Colonic mucosa (tissue), 4 donors: ENCODE measurements at regions not wholly inside any gene's neighbourhood (a gene's known extent, or its start where the extent isn't known, plus 50 kb on each side); places are given as distances from the start of the nearest gene placed in this dataset.

Experiments used
- DNase-seq: peaks from one replicate; pipeline ENCODE4 v3.0.0-alpha.2; 2020
- H3K27ac ChIP-seq: fragments of 200-600 bp; one replicate; pipeline ENCODE4 v1.8.0; 2021
- H3K27me3 ChIP-seq: fragments of 200-600 bp; one replicate; pipeline ENCODE4 v1.8.0; 2021
- H3K36me3 ChIP-seq: fragments of 200-600 bp; one replicate; pipeline ENCODE4 v1.8.0; 2021
- H3K4me1 ChIP-seq: fragments of 200-600 bp; one replicate; pipeline ENCODE4 v1.8.0; 2021; ENCODE audit warnings: mild to moderate bottlenecking
- H3K4me3 ChIP-seq: fragments of 200-600 bp; one replicate; pipeline ENCODE4 v1.8.0; 2021
- H3K9ac ChIP-seq, 2 donors: one replicate each; pipeline ENCODE4 v1.7.0; 2013; ENCODE audit warnings: control low read depth in 2 of 2, low read depth in 2 of 2, low read length in 2 of 2
- H3K9me3 ChIP-seq: fragments of 200-600 bp; one replicate; pipeline ENCODE4 v1.8.0; 2021
- CTCF ChIP-seq: fragments of 200-600 bp; IDR thresholded peaks from one replicate; pipeline ENCODE4 v1.8.0; 2022; ENCODE audit warnings: antibody characterized with exemption, mild to moderate bottlenecking
- intact Hi-C: fragments of 100-400 bp; cut with DNase I; formaldehyde crosslinking; loops from one replicate; pipeline ENCODE4 v1.14.1; 2022
- donor health status: healthy.
- donor health status: DM: no; HTN: no; CAD: no.
- donor health status: DM: no; HTN: no; CAD: no.

GRCh38 chr2:188220535-188220934, 71.1 kb upstream of the GULP1 start:
- intact Hi-C loops: no loop called here
- no peaks in the 10 kb centered on the region for H3K27me3 ChIP-seq
- no peak overlapping the region for H3K4me3 ChIP-seq
- H3K27ac ChIP-seq: no peak overlapping the region
- TF ChIP-seq CTCF: no peak
- H3K36me3 ChIP-seq: no peaks in the 10 kb centered on the region
- H3K4me1 ChIP-seq: no peaks in the 10 kb centered on the region
- DNase-seq: no peak
- no peak overlapping the region for H3K9ac ChIP-seq
- H3K9me3 ChIP-seq: no peaks in the 10 kb centered on the region

- Histone ChIP-seq H3K36me3 (no peaks in the 10 kb centered on the region), H3K4me3 (no peak overlapping the region), H3K4me1 (no peaks in the 10 kb centered on the region), H3K9ac (no peak overlapping the region), H3K9me3 (no peaks in the 10 kb centered on the region), H3K27ac (no peak overlapping the region), H3K27me3 (no peaks in the 10 kb centered on the region)
- no peak for TF ChIP-seq CTCF
- intact Hi-C loops: no loop called here
- no peak for DNase-seq
Measured at GRCh38 chr2:188227713-188228112, 64.0 kb upstream of the GULP1 start.

- no peak for TF ChIP-seq CTCF
- Histone ChIP-seq H3K9ac (no peak overlapping the region), H3K27ac (no peak overlapping the region), H3K4me1 (no peaks in the 10 kb centered on the region), H3K9me3 (no peaks in the 10 kb centered on the region), H3K27me3 (no peaks in the 10 kb centered on the region), H3K36me3 (no peaks in the 10 kb centered on the region), H3K4me3 (no peak overlapping the region)
- DNase-seq: no peak
- intact Hi-C loops: no loop called here
Measured at GRCh38 chr2:188235364-188235763, 56.3 kb upstream of the GULP1 start.

GRCh38 chr2:188238386-188238785, 53.3 kb upstream of the GULP1 start:
- no peak overlapping the region for H3K27ac ChIP-seq
- H3K27me3 ChIP-seq: no peaks in the 10 kb centered on the region
- no peaks in the 10 kb centered on the region for H3K36me3 ChIP-seq
- H3K4me1 ChIP-seq: no peaks in the 10 kb centered on the region
- no peak for DNase-seq
- no peaks in the 10 kb centered on the region for H3K9me3 ChIP-seq
- intact Hi-C loops: no loop called here
- no peak overlapping the region for H3K9ac ChIP-seq
- no peak overlapping the region for H3K4me3 ChIP-seq
- no peak for TF ChIP-seq CTCF
